ENCODE measurements at regions not wholly inside any gene's neighbourhood (a gene's known extent, or its start where the extent isn't known, plus 50 kb on each side); places are given as distances from the start of the nearest gene placed in this dataset.

GRCh38 chr6:121664158-121664557, 228.7 kb downstream of the GJA1 start:
- 81 to 100% methylated on average over 1 of the region's 1 CpG for WGBS, 2 donors (ENCODE audit: low coverage in 1 of 2)
- Histone ChIP-seq H3K4me1 (peaks cover 0 to 9% (median 3%) of the 10 kb centered on the region in 3 donors), H3K9me3 (no peaks in the 10 kb centered on the region), H3K27ac (no peak overlapping the region), H3K36me3 (no peaks in the 10 kb centered on the region), H3K4me3 (no peak overlapping the region), H3K27me3 (no peaks in the 10 kb centered on the region)
- no peak for ATAC-seq
- no peak for TF ChIP-seq POLR2AphosphoS5 (IDR thresholded peaks at IDR 0.05)
- no peak for TF ChIP-seq EP300 (IDR thresholded peaks at IDR 0.05)
- TF ChIP-seq POLR2A (IDR thresholded peaks at IDR 0.05) = no peak
- TF ChIP-seq CTCF (IDR thresholded peaks at IDR 0.05) = no peak

GRCh38 chr6:121666814-121667213, 231.4 kb downstream of the GJA1 start:
- Histone ChIP-seq H3K4me1 (peaks cover 0 to 9% (median 3%) of the 10 kb centered on the region in 3 donors), H3K4me3 (no peak overlapping the region), H3K36me3 (no peaks in the 10 kb centered on the region), H3K27me3 (no peaks in the 10 kb centered on the region), H3K9me3 (no peaks in the 10 kb centered on the region), H3K27ac (peak overlapping the region in 1 of 4 donors; percentile 37)
- WGBS, 2 donors (ENCODE audit: low coverage in 1 of 2) = 34 to 70% methylated on average over 3 to 4 of the region's 4 CpGs
- peak; percentile 59 for ATAC-seq
- TF ChIP-seq POLR2AphosphoS5 (IDR thresholded peaks at IDR 0.05) (peak; percentile 46), POLR2A (IDR thresholded peaks at IDR 0.05) (no peak)

GRCh38 chr6:121668259-121668658, 232.8 kb downstream of the GJA1 start:
- Histone ChIP-seq H3K4me1 (peaks cover 0 to 9% (median 3%) of the 10 kb centered on the region in 3 donors), H3K4me3 (no peak overlapping the region), H3K27ac (no peak overlapping the region), H3K9me3 (no peaks in the 10 kb centered on the region), H3K36me3 (no peaks in the 10 kb centered on the region), H3K27me3 (no peaks in the 10 kb centered on the region)
- 73 to 82% methylated on average over 3 of the region's 3 CpGs for WGBS, 2 donors (ENCODE audit: low coverage in 1 of 2)
- TF ChIP-seq POLR2A (IDR thresholded peaks at IDR 0.05) (no peak), CTCF (IDR thresholded peaks at IDR 0.05) (no peak), EP300 (IDR thresholded peaks at IDR 0.05) (no peak), POLR2AphosphoS5 (IDR thresholded peaks at IDR 0.05) (no peak)
- peak; percentile 77 for ATAC-seq

GRCh38 chr6:121670511-121670910, 235.1 kb downstream of the GJA1 start:
- no peaks in the 10 kb centered on the region for H3K36me3 ChIP-seq
- 100% methylated on average over 1 to 2 of the region's 2 CpGs for WGBS, 2 donors (ENCODE audit: low coverage in 1 of 2)

GRCh38 chr6:121677571-121677970, 242.1 kb downstream of the GJA1 start:
- Histone ChIP-seq H3K36me3 (no peaks in the 10 kb centered on the region), H3K27me3 (no peaks in the 10 kb centered on the region), H3K4me3 (no peak overlapping the region), H3K4me1 (no peaks in the 10 kb centered on the region), H3K27ac (no peak overlapping the region), H3K9me3 (no peaks in the 10 kb centered on the region)
- no peak for ATAC-seq
- no peak for TF ChIP-seq EP300 (IDR thresholded peaks at IDR 0.05)
- no peak for TF ChIP-seq POLR2A (IDR thresholded peaks at IDR 0.05)
- no peak for TF ChIP-seq POLR2AphosphoS5 (IDR thresholded peaks at IDR 0.05)
- TF ChIP-seq CTCF (IDR thresholded peaks at IDR 0.05) = no peak
- WGBS, 2 donors (ENCODE audit: low coverage in 1 of 2) = 86 to 100% methylated on average over 1 of the region's 1 CpG

More at GRCh38 chr6:121670511-121670910, 235.1 kb downstream of the GJA1 start:
- H3K27me3 ChIP-seq = no peaks in the 10 kb centered on the region
- TF ChIP-seq CTCF (IDR thresholded peaks at IDR 0.05) = no peak
- TF ChIP-seq EP300 (IDR thresholded peaks at IDR 0.05) = no peak
- no peak for TF ChIP-seq POLR2A (IDR thresholded peaks at IDR 0.05)
- no peaks in the 10 kb centered on the region for H3K9me3 ChIP-seq
- peaks cover 0 to 9% (median 3%) of the 10 kb centered on the region in 3 donors for H3K4me1 ChIP-seq
- H3K27ac ChIP-seq = no peak overlapping the region
- no peak for ATAC-seq
- no peak overlapping the region for H3K4me3 ChIP-seq

Measured in gastroesophageal sphincter (tissue), 4 donors.